IMR-90 (cell line): ENCODE measurements at regions not wholly inside any gene's neighbourhood (a gene's known extent, or its start where the extent isn't known, plus 50 kb on each side); places are given as distances from the start of the nearest gene placed in this dataset.

Source experiments
- CHD1 ChIP-seq: IDR thresholded peaks from 2 replicates; pipeline ENCODE4 v1.6.1; 2012; ENCODE audit warnings: low read depth, low read length, improper control_type of control experiment
- MXI1 ChIP-seq: IDR thresholded peaks from 2 replicates; pipeline ENCODE4 v1.6.1; 2012; ENCODE audit warnings: low read depth, mild to moderate bottlenecking, low read length, moderate library complexity, borderline replicate concordance
- POLR2A ChIP-seq: IDR thresholded peaks from 2 replicates; pipeline ENCODE4 v1.6.1; 2012; ENCODE audit warnings: mild to moderate bottlenecking, low read depth, low read length
- RAD21 ChIP-seq: IDR thresholded peaks from 2 replicates; pipeline ENCODE4 v1.6.1; 2012; ENCODE audit warnings: low read length, improper control_type of control experiment
- RFX5 ChIP-seq: IDR thresholded peaks from 2 replicates; pipeline ENCODE4 v1.8.0; 2012; ENCODE audit warnings: low read depth, mild to moderate bottlenecking, low read length, moderate library complexity
- TF ChIP-seq, protein P1 (sequence below): conservative IDR thresholded peaks from 2 replicates; pipeline ENCODE4 v1.5.1; 2012; ENCODE audit warnings: mild to moderate bottlenecking, low read depth, low read length, improper control_type of control experiment

DNA sequence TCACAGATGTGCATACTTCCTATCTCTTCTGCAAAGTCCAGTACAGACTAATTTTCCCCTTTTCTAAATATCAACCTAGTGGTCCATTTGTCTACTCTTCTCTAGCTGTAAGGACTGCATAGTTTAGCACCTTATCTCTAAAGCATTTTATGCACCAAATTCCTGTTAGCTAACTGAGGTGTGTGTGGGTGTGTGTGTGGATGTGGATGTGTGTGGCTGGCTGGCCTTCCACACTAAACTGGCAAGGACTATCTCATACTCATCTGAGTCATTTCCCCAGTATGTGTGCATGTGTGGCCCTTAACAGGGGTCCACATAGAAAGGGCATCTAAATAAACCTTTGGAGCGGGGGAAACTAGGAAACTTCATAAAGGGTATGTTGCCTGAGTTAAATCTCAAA lies 139.6 kb downstream of the TTC32 start:
- TF ChIP-seq, protein P1, sequence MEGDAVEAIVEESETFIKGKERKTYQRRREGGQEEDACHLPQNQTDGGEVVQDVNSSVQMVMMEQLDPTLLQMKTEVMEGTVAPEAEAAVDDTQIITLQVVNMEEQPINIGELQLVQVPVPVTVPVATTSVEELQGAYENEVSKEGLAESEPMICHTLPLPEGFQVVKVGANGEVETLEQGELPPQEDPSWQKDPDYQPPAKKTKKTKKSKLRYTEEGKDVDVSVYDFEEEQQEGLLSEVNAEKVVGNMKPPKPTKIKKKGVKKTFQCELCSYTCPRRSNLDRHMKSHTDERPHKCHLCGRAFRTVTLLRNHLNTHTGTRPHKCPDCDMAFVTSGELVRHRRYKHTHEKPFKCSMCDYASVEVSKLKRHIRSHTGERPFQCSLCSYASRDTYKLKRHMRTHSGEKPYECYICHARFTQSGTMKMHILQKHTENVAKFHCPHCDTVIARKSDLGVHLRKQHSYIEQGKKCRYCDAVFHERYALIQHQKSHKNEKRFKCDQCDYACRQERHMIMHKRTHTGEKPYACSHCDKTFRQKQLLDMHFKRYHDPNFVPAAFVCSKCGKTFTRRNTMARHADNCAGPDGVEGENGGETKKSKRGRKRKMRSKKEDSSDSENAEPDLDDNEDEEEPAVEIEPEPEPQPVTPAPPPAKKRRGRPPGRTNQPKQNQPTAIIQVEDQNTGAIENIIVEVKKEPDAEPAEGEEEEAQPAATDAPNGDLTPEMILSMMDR: no peak
- TF ChIP-seq RFX5 (no peak), CHD1 (no peak), POLR2A (no peak), MXI1 (no peak), RAD21 (no peak)
